Activated CD4-positive, alpha-beta T cell treated with anti-CD3 and anti-CD28 coated beads, Interleukin-2, amount 50 U/mL, for 24 hours (primary cell): ENCODE measurements at regions not wholly inside any gene's neighbourhood (a gene's known extent, or its start where the extent isn't known, plus 50 kb on each side); places are given as distances from the start of the nearest gene placed in this dataset.
"Not testable (repeated sequence)": the region's sequence is repeated elsewhere in the genome, so short reads cannot be mapped to it uniquely, and the experiment has no call there.

ENCODE experiments used
- DNase-seq, 2 donors: peaks; one replicate each; pipeline ENCODE4 v3.0.0-alpha.2; 2020; ENCODE audit warnings: low read depth in 1 of 2, low spot score in 1 of 2

DNA sequence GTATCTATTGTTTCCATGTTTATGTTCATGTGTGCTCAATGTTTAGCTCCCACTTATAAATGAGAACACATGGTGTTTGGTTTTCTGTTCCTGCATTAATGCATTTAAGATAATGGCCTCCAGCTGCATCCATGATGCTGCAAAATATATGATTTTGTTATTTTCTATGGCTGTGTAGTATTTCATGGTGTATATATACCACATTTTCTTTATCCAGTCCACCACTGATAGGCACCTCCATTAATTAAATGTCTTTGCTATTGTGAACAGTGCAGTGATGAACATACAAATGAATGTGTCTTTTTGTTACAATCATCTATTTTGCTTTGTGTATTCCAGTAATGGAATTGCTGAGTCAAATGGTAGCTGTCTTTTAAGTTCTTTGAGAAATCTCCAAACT lies 329.4 kb upstream of the MAGI2 start:
- DNase-seq: no peak

- DNase-seq: no peak
These were observed 328.8 kb upstream of the MAGI2 start for GRCh38 chr7:79782256-79782655.

- DNase-seq: no peak
These were observed 328.2 kb upstream of the MAGI2 start for GRCh38 chr7:79781716-79782115.

GRCh38 chr7:79778786-79779770 lies 325.6 kb upstream of the MAGI2 start:
- no peak for DNase-seq

GRCh38 chr7:79775911-79776310 lies 322.4 kb upstream of the MAGI2 start:
- no peak for DNase-seq

DNA sequence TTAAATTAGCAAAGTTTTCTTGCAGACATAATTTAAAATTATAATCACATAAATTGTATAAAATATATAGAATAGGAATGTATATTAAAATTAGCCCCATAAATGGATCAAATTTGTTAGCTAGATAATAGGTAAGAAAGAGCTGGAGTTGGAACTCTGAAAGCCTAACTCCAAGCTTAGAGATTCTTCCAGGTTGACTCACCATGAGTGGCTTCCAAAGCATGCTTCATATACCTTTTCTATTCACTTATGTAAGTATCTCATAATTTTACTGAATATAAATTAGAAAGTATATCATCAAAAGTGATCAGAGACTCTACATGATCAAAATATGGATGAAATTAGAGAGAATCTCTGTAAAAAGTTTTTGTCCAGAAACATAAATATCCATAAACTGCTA lies 320.7 kb upstream of the MAGI2 start:
- DNase-seq: no peak

- DNase-seq: no peak
These were observed 317.5 kb upstream of the MAGI2 start for GRCh38 chr7:79770970-79771369.

DNA sequence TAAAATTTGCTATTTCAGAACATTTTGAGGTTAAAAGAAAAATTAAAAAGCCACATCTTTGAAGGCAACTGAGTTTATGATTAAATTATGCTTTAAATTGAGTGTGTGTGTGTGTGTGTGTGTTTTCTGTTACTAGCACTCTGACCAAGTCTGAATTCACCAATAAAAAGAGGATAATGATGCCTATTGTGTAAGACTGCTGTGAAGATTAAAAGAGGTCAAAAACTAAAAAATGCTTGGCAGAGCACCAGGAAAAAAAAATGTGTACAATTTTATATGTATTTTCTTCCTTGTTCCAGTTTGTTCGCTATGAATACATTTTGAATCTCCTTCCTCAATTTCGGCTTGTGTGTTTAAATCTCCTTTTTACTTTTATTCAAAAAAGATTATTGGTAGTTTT lies 316.6 kb upstream of the MAGI2 start:
- DNase-seq: no peak

- DNase-seq: not testable (repeated sequence)
These were observed 314.6 kb upstream of the MAGI2 start for GRCh38 chr7:79767876-79768560.

GRCh38 chr7:79767192-79767591 lies 313.7 kb upstream of the MAGI2 start:
- not testable (repeated sequence) for DNase-seq

GRCh38 chr7:79761876-79762429 lies 308.5 kb upstream of the MAGI2 start:
- DNase-seq: no peak

GRCh38 chr7:79750941-79751340 lies 297.5 kb upstream of the MAGI2 start:
- DNase-seq: not testable (repeated sequence)

DNA sequence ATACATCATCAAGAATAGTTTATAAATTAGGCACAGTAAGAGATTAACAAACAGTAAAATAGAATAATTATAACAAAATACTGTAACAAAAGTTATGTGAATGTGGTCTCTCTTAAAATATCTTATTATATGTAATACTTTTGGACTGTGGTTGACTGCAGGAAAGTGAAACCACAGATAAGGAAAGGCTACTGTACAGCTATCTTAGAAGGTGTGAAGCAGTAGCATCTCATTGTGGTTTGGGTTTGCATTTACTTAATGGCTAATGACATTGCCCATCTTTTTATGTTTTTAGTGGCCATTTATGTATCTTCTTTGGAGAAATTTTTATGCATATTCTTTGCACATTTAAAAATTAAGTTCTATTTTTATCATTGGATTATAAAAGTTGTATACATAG lies 296.4 kb upstream of the MAGI2 start:
- DNase-seq: no peak

DNA sequence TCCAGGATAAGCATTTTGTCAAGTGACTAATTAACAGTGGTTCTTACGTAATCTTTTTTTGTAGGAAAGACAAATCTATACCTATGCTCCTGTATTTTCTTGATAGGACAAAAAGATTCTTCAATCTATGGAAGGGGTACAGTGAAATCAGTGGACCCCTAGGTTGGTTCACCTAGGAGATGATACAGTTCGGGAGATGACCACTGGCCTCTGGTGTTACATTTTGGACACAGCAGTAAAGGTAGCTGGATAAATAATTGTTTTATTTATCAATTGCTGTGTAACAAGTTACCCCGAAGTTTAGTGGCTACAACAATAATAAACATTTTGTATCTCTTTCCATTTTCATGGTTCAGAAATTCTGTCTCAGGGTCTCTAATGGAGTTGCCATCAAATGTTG lies 288.2 kb upstream of the MAGI2 start:
- DNase-seq: no peak

DNA sequence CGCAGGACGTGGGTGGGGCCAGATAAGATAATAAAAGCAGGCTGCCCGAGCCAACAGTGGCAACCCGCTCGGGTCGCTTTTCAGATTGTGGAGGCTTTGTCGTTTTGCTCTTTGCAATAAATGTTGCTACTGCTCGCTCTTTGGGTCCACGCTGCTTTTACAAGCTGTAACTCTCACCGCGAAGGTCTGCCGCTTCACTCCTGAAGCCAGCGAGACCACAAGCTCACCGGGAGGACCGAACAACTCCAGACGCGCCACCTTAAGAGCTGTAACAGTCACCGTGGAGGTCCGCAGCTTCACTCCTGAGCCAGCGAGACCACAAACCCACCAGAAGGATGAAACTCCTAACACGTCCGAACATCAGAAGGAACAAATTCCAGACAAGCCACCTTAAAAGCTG lies 286.6 kb upstream of the MAGI2 start:
- DNase-seq: no peak

DNA sequence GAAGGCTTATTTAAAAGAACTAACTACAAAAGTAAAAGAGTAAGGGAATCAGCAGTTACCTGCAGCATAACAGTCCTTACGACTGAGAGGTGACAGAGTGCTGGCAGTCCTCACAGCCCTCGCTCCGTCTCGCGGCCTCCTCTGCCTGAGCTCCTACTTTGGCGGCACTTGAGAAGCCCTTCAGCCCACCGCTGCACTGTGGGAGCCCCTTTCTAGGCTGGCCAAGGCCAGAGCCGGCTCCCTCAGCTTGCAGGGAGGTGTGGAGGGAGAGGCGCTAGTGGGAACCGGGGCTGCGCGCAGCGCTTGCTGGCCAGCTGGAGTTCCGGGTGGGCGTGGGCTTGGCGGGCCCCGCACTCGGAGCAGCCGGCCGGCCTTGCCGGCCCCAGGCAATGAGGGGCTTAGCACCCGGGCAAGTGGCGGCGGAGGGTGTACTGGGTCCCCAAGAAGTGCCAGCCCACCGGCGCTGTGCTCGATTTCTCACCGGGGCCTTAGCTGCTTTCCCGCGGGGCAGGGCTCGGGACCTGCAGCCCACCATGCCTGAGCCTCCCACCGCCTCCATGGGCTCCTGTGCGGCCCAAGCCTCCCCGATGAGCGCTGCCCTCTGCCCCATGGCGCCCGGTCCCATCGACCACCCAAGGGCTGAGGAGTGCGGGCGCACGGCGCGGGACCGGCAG lies 285.7 kb upstream of the MAGI2 start:
- not testable (repeated sequence) for DNase-seq

DNA sequence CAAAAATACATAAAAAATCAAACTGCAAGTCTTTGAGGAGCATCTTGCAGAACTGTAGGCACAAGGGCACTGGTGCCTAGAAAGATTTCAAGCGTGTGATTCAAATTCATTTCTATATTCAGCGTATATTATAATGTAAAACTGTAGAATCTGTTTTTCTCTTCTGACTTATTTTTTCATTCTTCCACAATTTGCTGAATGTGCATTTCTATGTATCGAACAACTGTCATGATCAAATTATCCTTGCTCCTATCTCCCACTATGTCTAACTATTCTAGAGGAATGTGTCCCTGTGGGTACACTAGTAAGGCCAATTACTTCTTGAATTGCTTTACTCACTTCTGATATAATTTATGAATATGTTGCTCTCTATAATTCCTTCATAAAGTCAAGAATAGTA lies 283.0 kb upstream of the MAGI2 start:
- no peak for DNase-seq

DNA sequence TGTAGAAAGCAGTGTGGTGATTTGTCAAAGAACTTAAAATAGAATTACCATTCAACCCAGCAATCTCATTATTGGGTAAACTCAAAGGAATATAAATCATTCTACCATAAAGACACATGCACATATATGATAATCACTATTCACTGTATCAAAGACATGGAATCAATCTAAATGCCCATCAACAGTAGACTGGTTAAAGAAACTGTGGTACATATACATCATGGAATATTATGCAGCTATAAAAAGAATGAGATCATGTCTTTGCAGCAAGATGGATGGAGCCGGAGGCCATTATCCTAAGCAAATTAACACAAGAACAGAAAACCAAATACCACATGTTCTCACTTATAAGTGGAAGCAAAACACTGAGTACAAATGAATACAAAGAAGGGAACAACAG lies 281.5 kb upstream of the MAGI2 start:
- DNase-seq: no peak

GRCh38 chr7:79734181-79734580 lies 280.7 kb upstream of the MAGI2 start:
- no peak for DNase-seq

GRCh38 chr7:79732535-79732934 lies 279.1 kb upstream of the MAGI2 start:
- DNase-seq: no peak

DNA sequence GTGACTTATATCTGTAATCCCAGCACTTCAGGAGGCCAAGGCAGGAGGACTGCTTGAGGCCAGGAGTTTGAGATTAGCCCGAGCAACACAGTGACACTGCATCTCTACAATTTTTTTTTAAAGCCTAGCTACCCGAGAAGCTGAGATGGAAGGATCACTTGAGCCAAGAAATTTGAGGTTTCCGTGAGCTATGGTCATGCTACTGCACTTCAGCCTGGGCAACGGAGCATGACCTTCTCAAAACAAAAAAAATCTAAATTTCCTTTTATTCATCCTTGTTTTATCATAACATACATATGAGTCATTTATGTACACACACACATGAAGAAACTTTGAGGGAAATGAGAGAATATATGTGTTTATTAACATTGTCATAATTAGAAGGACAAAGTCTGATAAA lies 277.5 kb upstream of the MAGI2 start:
- no peak for DNase-seq
